RPMI8226 (cell line): ENCODE measurements at regions not wholly inside any gene's neighbourhood (a gene's known extent, or its start where the extent isn't known, plus 50 kb on each side); places are given as distances from the start of the nearest gene placed in this dataset.
"Not testable (repeated sequence)": the region's sequence is repeated elsewhere in the genome, so short reads cannot be mapped to it uniquely, and the experiment has no call there.

Experiments used
- DNase-seq: peaks from one replicate; pipeline ENCODE4 v3.0.0-alpha.2; 2015

- DNase-seq: no peak
These were observed 82.5 kb upstream of the LCORL start for GRCh38 chr4:18103876-18104605.

GRCh38 chr4:18100657-18101056, 79.1 kb upstream of the LCORL start:
- DNase-seq: peak; percentile 50

GRCh38 chr4:18090447-18090846, 68.9 kb upstream of the LCORL start:
- DNase-seq: not testable (repeated sequence)

GRCh38 chr4:18082236-18082635, 60.7 kb upstream of the LCORL start:
- DNase-seq: no peak

GRCh38 chr4:18081708-18082107, 60.2 kb upstream of the LCORL start:
- no peak for DNase-seq

GRCh38 chr4:18077808-18078207, 56.3 kb upstream of the LCORL start:
- DNase-seq: peak; percentile 17

- DNase-seq: peak; percentile 68
These were observed 54.4 kb upstream of the LCORL start for GRCh38 chr4:18075823-18076433.

GRCh38 chr4:18071894-18072293, 50.3 kb upstream of the LCORL start:
- DNase-seq: no peak
